Tibial artery (tissue), 4 donors: ENCODE measurements at regions not wholly inside any gene's neighbourhood (a gene's known extent, or its start where the extent isn't known, plus 50 kb on each side); places are given as distances from the start of the nearest gene placed in this dataset.

Experiments used
- DNase-seq, 2 donors: peaks; one replicate each; pipeline ENCODE4 v3.0.0-alpha.2; 2019
- H3K27ac ChIP-seq, 2 donors: fragments of 200-600 bp; sonication (generic) in 1 of 2; 1 replicate in 1 of 2; 2 replicates in 1 of 2; pipeline ENCODE4 v1.5.1; 2018 to 2019; ENCODE audit warnings: mild to moderate bottlenecking in 1 of 2
- H3K27me3 ChIP-seq, 2 donors: fragments of 200-600 bp; sonication (generic) in 1 of 2; one replicate each; pipeline versions ENCODE4 v1.5.1 to v1.6.0; 2016 to 2019
- H3K36me3 ChIP-seq, 3 donors: fragments of 200-600 bp; sonication (generic) in 2 of 3; one replicate each; pipeline ENCODE4 v1.5.1; 2016 to 2019; ENCODE audit warnings: mild to moderate bottlenecking in 2 of 3
- H3K4me1 ChIP-seq, 4 donors: fragments of 200-600 bp; sonication (generic) in 2 of 4; 1 replicate in 3 of 4; 2 replicates in 1 of 4; pipeline ENCODE4 v1.5.1; 2016 to 2019
- H3K4me3 ChIP-seq, 2 donors: fragments of 200-600 bp; sonication (generic) in 1 of 2; 1 replicate in 1 of 2; 2 replicates in 1 of 2; pipeline ENCODE4 v1.5.1; 2018 to 2019; ENCODE audit warnings: mild to moderate bottlenecking in 2 of 2
- H3K9me3 ChIP-seq, 3 donors: fragments of 200-600 bp; sonication (generic) in 1 of 3; one replicate each; pipeline ENCODE4 v1.5.1; 2016 to 2019
- CTCF ChIP-seq, 2 experiments: fragments of 200-600 bp in 1 of 2; fragments of 450-650 bp in 1 of 2; IDR thresholded peaks; one replicate each; pipeline ENCODE4 v1.5.1; 2017 to 2019; ENCODE audit warnings: antibody characterized with exemption in 2 of 2, mild to moderate bottlenecking in 1 of 2, moderate library complexity in 1 of 2
- intact Hi-C: fragments of 100-400 bp; cut with DNase I; formaldehyde crosslinking; loops from one replicate; pipeline ENCODE4 v1.15.0; 2023; ENCODE audit warnings: low total_unique reads

DNA sequence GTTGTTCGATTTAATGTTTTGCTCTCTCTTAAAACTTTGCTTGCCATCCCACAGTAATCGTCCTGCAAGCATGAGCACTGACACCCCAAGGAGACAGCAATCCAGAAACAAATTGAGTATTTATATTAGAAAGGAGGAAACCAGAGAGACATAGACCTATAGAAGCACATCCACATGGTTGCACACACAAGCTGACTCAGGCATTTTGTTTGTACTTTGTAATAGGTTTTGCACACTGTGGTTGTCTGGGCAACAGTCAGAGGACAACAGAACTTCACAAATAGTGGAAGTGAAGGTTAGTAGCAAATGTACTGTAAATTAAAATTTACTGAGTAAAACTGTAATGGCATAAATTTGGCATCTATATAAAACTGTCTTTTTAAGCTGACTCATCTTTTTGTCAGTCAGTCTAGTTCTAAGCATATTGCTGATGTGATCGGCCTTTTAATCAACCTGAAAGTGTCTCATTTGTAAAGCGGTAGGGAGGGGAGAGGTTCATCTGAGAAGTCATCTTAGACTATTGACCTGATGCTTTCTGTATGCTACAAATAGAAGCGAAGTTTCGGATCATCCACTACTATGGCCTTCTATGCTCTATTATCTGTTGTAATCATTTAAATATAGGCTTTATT, 1624.7 kb downstream of the ARAP2 start:
- H3K4me1 ChIP-seq, result no peaks in the 10 kb centered on the region
- H3K9me3 ChIP-seq, result no peaks in the 10 kb centered on the region
- no peaks in the 10 kb centered on the region for H3K27me3 ChIP-seq
- no peaks in the 10 kb centered on the region for H3K36me3 ChIP-seq
- DNase-seq, result no peak
- intact Hi-C loops, result no loop called here
- no peak for TF ChIP-seq CTCF (IDR thresholded peaks at IDR 0.05)
- H3K27ac ChIP-seq, result no peak overlapping the region
- H3K4me3 ChIP-seq, result no peak overlapping the region

DNA sequence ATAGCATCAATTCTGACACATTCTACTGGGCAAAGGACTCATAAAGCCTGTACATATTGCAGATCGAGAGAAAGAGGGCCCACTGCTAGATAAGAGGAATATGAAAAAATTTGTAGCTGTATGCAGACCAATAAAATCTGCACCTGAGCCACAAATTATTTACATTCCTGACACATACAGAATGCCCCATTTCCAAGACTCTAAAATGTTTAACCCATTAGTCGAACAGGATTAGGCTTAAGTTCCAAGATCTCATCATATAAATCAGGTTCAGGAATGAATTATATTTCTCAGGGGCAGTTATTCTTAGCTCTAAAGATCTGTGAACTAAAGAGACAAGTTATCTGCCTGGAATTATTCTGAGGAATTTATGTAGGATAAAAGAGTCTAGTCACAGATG, 1615.8 kb downstream of the ARAP2 start:
- Histone ChIP-seq H3K27ac (no peak overlapping the region), H3K27me3 (no peaks in the 10 kb centered on the region), H3K9me3 (no peaks in the 10 kb centered on the region), H3K4me1 (no peaks in the 10 kb centered on the region), H3K36me3 (no peaks in the 10 kb centered on the region), H3K4me3 (no peak overlapping the region)
- DNase-seq, result no peak
- TF ChIP-seq CTCF (IDR thresholded peaks at IDR 0.05), result no peak
- intact Hi-C loops, result no loop called here

DNA sequence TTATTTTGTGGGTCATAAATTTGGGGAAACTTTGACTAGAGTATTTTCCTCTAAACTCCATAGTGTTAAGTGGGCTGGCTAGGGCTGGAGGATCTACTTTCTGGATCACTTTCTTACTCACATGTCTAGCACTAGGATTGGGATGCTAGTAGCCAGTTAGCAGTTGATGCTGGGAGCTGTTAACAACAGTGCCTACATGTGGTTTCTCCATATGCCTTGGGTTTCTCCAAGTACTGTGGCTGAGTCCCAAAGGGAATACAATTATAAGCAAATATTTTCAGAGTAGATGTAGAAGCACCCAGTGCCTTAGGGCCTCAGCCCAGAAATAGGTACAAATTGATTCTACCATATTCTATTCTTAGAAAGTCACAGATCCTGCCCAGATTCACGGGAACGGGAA, 1614.9 kb downstream of the ARAP2 start:
- intact Hi-C loops, result no loop called here
- H3K36me3 ChIP-seq, result no peaks in the 10 kb centered on the region
- H3K4me3 ChIP-seq, result no peak overlapping the region
- H3K9me3 ChIP-seq, result no peaks in the 10 kb centered on the region
- no peak for TF ChIP-seq CTCF (IDR thresholded peaks at IDR 0.05)
- no peak overlapping the region for H3K27ac ChIP-seq
- DNase-seq, result no peak
- no peaks in the 10 kb centered on the region for H3K27me3 ChIP-seq
- no peaks in the 10 kb centered on the region for H3K4me1 ChIP-seq

GRCh38 chr4:34633241-34633640, 1611.1 kb downstream of the ARAP2 start:
- Histone ChIP-seq H3K9me3 (no peaks in the 10 kb centered on the region), H3K27me3 (no peaks in the 10 kb centered on the region), H3K4me3 (no peak overlapping the region), H3K4me1 (no peaks in the 10 kb centered on the region), H3K27ac (no peak overlapping the region), H3K36me3 (no peaks in the 10 kb centered on the region)
- no peak for TF ChIP-seq CTCF (IDR thresholded peaks at IDR 0.05)
- intact Hi-C loops, result no loop called here
- no peak for DNase-seq

GRCh38 chr4:34636623-34637022, 1607.7 kb downstream of the ARAP2 start:
- TF ChIP-seq CTCF (IDR thresholded peaks at IDR 0.05), result no peak
- intact Hi-C loops, result no loop called here

DNA sequence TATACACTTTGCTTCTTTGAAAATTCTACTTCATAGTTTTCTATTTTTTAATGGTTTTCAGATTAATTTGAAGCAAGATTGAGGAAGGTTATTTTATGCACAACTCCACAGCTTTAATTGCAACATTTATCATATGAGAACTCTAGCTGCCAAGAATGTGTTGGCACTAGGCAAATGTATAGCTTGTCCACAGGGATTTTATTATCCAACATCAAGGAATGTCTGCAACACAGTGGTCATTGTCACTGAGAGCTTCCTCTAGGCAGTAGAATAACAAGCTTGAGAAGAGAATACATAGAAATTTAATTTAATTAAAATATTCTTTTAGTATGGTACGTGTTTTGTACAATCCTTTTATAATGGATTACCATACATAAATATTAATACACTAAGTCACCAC, 1600.8 kb downstream of the ARAP2 start:
- Histone ChIP-seq H3K9me3 (peaks cover 4 to 5% (median 5%) of the 10 kb centered on the region in 3 donors), H3K4me1 (no peaks in the 10 kb centered on the region), H3K4me3 (no peak overlapping the region), H3K36me3 (no peaks in the 10 kb centered on the region), H3K27me3 (no peaks in the 10 kb centered on the region), H3K27ac (no peak overlapping the region)
- intact Hi-C loops, result no loop called here
- DNase-seq, result no peak
- TF ChIP-seq CTCF (IDR thresholded peaks at IDR 0.05), result no peak

More at GRCh38 chr4:34636623-34637022, 1607.7 kb downstream of the ARAP2 start:
- Histone ChIP-seq H3K36me3 (no peaks in the 10 kb centered on the region), H3K27me3 (no peaks in the 10 kb centered on the region), H3K27ac (no peak overlapping the region), H3K4me3 (no peak overlapping the region), H3K4me1 (no peaks in the 10 kb centered on the region), H3K9me3 (peaks cover 4 to 5% (median 5%) of the 10 kb centered on the region in 3 donors)
- no peak for DNase-seq
